Lung microvascular endothelial cell (primary cell): ENCODE measurements at regions not wholly inside any gene's neighbourhood (a gene's known extent, or its start where the extent isn't known, plus 50 kb on each side); places are given as distances from the start of the nearest gene placed in this dataset.
"Not testable (repeated sequence)": the region's sequence is repeated elsewhere in the genome, so short reads cannot be mapped to it uniquely, and the experiment has no call there.

Source experiments
- DNase-seq, 2 donors: peaks; one replicate each; pipeline versions ENCODE4 v3.0.0 to v3.0.0-alpha.2; 2010; ENCODE audit warnings: low read depth in 2 of 2

DNA sequence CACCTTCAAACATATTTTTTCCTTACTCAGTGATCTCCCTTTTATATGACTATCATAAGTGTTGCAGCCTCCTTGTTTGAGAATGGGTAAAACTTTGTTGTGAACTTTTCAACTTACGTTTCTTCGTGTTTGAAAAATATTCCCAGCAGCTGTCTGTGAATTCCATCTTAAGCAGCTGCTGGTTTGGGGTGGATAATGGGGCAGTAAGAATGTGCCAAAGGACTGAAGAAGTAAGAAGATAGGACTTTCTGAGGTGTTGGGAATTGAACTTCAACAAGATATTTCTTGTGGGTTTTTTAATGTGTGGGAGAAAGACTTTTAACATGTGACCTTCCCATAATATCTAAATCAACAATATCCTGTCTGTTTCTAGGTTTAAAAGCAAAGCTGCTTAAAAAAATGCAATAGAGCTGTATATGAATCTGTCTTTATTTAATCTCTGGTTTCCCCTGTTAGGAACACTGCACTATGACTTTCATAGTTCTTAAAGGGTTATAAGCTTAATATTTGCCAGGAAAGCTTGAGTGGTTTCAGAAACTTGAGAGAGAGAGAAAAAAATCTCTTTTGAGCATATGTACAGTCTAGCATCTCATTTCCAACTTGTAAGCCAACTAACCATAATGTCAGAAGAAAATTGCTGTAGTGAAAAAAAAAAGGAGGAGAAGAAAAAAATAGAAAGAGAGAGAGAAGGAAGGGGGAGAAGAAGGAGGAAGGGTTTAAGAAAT is 1659.2 kb upstream of the FLRT2 start:
- DNase-seq, result no peak

- DNase-seq, result no peak
Measured at GRCh38 chr14:83873669-83874068, 1656.3 kb upstream of the FLRT2 start.

- DNase-seq, result no peak
Measured at GRCh38 chr14:83874662-83875061, 1655.3 kb upstream of the FLRT2 start.

DNA sequence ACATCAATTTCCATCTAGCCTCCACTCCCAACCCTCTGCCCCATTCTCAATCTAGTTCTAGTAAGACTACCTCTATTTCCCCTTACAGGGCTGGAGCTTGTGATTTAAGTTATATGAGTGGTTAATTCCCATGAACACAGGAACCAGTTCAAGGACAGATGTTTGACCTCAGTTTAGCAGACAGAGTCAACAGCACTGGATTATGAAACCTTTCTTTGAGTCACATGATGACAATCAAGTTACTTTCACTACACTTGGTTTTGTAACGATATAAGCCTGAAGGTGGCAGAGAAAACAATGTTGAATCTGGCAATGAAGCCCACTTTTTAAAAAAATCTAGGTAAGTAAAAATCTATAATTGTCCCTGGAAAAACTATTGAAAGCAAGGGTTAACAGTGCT is 1646.2 kb upstream of the FLRT2 start:
- DNase-seq, result no peak

DNA sequence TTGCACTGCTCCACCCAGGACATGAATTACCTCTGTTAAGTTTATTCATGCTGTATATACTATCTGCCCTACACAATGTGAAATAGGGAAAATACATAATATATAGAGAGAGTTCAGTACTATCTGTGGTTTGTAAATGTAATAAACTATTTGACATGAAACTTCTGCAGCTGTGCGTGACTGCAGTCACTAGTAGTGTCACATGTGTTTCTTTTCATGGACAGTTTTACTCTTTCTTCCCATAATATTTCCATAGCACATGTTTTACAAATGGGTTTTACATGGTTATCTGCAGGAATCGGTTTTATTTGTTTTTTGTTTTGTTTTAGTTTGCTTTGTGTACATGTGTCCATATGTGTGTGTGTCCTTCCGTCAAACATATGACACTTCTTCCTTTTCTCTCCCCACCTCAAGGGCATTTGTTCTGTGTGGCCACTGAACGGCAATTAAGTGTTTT is 1644.1 kb upstream of the FLRT2 start:
- no peak for DNase-seq

GRCh38 chr14:83887866-83888265 is 1642.1 kb upstream of the FLRT2 start:
- DNase-seq, result no peak

DNA sequence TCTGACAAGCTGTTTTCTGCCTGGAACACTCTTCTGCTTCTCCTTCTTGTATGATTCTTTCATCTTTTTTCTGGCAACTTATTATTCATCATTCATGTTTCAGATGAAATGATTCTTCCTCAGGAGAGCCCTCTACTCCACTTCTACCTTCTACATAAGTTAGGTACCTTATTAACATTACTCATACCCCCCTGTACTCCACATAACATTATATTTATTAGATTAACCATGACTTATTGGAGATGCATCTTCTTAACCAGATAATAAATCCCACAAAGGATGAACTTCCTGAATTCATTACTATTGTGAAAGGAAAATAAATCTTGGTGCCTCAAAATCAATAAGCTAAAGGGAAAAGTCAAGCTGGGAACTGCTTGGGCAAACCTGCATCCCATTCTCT is 1636.5 kb upstream of the FLRT2 start:
- DNase-seq, result no peak

GRCh38 chr14:83894568-83894967 is 1635.4 kb upstream of the FLRT2 start:
- no peak for DNase-seq

DNA sequence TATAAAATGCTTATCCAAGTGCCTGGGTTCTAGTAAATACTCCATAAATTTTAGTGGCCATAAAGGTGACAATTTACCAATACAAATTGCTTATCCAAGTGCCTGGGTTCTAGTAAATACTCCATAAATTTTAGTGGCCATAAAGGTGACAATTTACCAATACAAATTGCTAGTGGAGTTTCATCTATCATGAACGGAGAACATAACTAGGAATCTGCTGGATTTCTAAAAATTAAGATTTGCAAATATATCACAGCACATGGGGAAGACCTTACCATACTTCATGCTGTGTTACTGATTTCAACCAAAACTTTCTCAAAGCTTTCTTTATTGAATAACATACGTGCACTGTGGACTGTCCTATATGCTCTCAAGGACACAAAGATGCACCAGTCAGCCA is 1631.4 kb upstream of the FLRT2 start:
- not testable (repeated sequence) for DNase-seq

- no peak for DNase-seq
Measured at GRCh38 chr14:83899706-83900105, 1630.2 kb upstream of the FLRT2 start.

DNA sequence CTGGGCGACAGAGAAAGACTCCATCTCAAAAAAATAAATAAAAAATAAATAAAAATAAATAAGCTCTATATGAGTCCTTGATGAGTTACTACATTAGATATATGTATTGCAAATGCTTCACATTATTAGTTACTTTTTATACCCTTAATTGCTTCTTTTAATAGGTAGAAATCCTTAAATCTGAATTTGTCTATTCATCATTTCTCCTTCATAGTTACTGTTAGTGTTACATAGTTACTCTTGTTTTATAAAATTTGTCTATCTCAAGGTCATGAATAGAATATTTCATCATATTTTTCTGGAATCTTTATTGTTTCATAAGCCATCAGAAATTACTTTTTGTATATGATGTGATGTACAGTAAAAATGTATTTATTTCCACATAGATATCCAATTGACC is 1624.8 kb upstream of the FLRT2 start:
- DNase-seq, result no peak

- DNase-seq, result no peak
Measured at GRCh38 chr14:83908419-83908818, 1621.5 kb upstream of the FLRT2 start.

GRCh38 chr14:83909507-83909906 is 1620.4 kb upstream of the FLRT2 start:
- DNase-seq, result no peak

GRCh38 chr14:83912032-83912642 is 1617.8 kb upstream of the FLRT2 start:
- no peak for DNase-seq

DNA sequence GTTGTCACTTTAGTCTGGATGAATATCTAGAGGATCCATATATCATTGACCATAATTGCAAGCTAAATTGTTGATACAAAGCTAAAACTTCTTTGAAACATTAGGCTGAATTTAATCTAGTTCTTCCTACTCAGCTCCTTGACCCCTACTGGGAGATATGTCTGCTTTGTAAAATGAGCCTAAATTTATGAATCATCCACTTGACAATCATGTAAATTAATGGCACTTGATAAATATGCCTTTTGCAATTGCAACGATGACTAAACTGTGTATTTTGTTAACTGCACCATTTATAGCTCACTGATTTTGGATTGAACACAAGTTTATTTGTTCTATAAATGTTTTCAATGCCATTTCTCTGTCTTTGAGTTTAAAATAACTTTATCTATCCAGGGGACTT is 1616.5 kb upstream of the FLRT2 start:
- DNase-seq, result no peak

GRCh38 chr14:83918546-83918945 is 1611.4 kb upstream of the FLRT2 start:
- no peak for DNase-seq

- DNase-seq, result not testable (repeated sequence)
Measured at GRCh38 chr14:83919675-83920074, 1610.3 kb upstream of the FLRT2 start.

DNA sequence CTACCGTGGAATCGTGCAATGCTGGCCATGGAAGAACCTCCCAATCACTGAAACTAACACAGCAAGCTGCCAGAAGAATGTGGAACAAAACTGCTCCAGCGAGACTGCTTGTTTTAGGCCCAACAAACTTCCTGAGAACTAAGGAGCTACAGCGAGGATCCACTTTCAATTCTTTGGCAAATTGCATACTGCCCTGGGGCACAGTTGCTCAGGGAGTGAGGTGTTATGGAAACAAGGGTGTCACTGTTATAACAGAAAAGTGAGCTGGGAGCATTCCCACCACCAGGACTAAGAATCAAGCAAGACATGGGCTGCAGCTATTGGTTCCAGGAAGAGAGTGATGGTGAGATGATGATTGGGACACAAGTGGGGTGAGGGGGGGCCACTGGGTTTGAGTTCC is 1606.1 kb upstream of the FLRT2 start:
- no peak for DNase-seq

DNA sequence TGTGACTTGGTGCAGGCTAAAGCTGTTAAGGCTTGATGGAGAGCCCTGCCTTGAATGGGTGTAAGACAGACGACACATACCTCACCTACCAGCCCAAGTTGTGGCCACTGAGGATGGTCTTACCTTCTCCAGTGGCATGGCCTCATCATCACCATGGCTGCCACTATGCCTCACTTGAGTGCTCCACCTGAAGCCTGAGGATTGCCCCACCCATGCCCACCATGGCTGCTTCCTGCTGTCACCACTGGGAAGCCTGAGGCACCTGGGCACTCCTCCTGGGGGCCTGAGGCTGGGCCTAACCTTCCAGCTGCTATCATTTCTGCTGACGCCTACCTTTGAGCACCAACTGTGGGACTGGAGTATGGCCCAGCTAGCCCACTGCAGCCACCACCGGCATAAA is 1605.7 kb upstream of the FLRT2 start:
- no peak for DNase-seq

- DNase-seq, result peak in 1 of 2 donors; percentile 41
Measured at GRCh38 chr14:83940253-83940652, 1589.7 kb upstream of the FLRT2 start.

- no peak for DNase-seq
Measured at GRCh38 chr14:83958359-83958758, 1571.6 kb upstream of the FLRT2 start.

GRCh38 chr14:83960832-83961512 is 1569.0 kb upstream of the FLRT2 start:
- no peak for DNase-seq

DNA sequence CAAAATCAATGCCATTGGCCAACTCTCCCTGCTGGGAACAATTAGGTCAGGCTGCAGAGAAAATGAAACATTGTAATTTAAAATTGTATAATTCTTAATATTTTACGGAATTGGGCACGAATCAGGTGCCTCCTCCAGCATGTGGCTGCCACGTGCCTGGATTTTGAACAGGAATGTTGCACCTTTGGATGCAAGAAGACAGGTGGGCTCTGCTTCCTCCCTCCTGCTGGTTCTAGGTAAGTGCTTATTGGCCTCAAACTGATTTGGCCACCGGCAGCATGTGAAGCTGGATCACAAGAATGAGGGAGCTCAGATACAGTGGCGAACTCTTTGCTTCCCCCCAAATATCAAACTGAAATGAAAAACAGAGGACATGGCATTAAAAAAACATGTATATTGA is 1559.9 kb upstream of the FLRT2 start:
- no peak for DNase-seq
